ENCODE measurements at regions not wholly inside any gene's neighbourhood (a gene's known extent, or its start where the extent isn't known, plus 50 kb on each side); places are given as distances from the start of the nearest gene placed in this dataset.

GRCh38 chr6:108778421-108779186 lies 69.6 kb upstream of the ARMC2 start:
- DNase-seq (ENCODE audit: low read depth, low spot score) = no peak

DNA sequence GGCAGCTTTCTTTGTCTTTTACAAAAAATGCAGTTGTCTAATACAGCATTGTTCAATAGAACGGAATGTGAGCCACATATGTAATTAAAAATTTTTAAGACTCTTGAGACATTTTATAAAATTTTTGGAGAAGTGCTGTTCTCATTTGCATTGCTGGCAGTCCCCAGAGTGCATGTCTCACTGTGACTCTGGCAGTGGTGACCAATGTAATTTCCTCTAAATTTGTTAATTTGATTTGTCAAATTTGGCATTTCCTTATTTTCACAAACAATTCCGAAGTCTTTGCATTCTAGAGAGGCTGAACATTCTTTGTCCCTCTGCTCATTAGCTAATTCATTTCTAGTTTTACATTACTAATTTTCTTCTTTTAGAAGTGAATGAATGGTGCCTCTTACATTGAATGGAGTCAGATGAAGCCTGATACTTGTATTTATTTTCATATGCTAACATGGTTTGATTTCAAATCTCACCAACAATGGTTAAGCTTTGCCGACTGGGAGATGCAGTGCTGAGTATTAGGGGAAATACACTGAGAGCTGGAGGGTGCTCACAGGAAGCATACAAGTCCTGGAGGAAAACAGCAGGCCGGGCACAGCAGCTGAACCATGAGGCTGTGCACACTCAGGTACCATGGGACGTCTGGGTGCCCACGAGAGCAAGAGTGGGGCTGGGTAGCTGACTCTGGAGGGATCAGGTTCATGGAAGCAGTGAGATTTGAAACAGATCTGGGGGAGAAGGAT lies 68.5 kb upstream of the ARMC2 start:
- no peak for DNase-seq (ENCODE audit: low read depth, low spot score)

DNA sequence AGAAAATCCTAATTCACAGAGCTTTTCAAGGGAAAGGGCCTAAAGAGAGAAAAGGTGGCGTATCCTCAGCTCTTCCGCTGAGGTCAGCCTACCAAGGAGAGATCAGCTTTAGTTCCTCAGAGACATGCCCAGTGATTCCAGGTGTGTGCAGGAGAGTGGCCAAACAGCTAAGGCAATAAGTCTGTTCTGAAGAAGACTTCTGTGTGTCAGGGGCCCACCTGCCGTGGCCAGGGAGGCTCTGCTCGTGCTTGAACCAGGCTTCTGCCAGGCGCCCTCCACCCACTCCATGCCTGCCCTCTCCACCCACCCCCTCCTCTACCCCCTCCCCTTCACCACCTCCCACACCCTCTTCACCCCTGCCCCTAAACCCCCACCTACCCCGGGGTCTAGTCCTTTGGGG lies 67.4 kb upstream of the ARMC2 start:
- DNase-seq (ENCODE audit: low read depth, low spot score) = no peak

- no peak for DNase-seq (ENCODE audit: low read depth, low spot score)
These were observed 66.7 kb upstream of the ARMC2 start for GRCh38 chr6:108781419-108782100.

- DNase-seq (ENCODE audit: low read depth, low spot score) = peak; percentile 26
These were observed 65.8 kb upstream of the ARMC2 start for GRCh38 chr6:108782179-108783041.

DNA sequence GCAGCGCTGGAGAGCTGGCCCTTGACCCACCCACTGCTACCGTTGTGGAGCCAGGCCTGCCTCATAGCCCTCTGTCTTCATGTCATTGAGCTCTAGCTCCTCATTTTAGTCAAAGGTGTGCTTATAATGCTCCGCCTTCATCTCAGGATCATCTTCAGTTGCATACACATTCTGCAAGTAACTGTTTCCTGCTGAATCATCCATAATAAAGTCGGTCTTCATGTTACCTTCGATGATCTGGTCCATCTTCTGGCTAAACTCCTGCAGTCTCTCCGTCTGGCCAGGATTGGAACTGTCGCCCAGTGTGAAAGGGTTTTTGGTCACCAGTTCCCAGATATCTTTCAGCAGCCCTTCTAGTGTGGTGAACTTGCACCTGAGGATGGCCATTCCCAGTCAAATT lies 62.6 kb upstream of the ARMC2 start:
- no peak for DNase-seq (ENCODE audit: low read depth, low spot score)

DNA sequence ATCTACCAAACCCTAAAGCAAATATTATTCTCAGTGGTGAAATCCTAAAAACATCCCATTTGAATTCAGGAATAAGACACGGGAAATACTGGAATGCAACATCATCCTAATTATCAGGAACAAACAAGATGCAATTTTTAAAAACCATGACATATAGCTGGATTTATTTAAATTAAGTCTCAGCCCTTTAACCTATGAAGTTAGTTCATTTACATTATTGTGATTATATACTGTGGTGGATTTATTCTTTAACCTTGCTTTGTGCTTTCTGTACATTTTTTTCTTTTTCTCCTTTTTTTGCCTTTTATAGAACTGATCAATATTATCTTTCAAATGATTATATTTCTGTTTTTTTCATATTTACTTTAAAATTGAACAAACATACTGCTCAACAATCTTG lies 59.8 kb upstream of the ARMC2 start:
- DNase-seq (ENCODE audit: low read depth, low spot score) = no peak

DNA sequence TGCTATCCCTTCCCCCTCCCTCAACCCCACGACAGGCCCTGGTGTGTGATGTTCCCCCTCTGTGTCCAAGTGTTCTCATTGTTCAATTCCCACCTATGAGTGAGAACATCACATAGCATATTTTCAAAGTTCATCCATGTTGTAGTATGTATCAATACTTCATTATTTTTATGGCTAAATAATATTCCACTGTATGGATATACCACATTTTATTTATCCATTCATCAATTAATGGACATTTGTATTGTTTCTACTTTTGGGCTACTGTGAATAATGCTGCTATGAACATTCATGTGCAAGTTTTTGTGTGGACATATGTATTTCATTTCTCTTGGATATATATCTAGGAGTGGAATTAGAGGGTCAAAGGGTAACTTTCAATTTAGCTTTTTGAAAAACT lies 58.7 kb upstream of the ARMC2 start:
- DNase-seq (ENCODE audit: low read depth, low spot score) = no peak

GRCh38 chr6:108791700-108792099 lies 56.5 kb upstream of the ARMC2 start:
- DNase-seq (ENCODE audit: low read depth, low spot score) = no peak

DNA sequence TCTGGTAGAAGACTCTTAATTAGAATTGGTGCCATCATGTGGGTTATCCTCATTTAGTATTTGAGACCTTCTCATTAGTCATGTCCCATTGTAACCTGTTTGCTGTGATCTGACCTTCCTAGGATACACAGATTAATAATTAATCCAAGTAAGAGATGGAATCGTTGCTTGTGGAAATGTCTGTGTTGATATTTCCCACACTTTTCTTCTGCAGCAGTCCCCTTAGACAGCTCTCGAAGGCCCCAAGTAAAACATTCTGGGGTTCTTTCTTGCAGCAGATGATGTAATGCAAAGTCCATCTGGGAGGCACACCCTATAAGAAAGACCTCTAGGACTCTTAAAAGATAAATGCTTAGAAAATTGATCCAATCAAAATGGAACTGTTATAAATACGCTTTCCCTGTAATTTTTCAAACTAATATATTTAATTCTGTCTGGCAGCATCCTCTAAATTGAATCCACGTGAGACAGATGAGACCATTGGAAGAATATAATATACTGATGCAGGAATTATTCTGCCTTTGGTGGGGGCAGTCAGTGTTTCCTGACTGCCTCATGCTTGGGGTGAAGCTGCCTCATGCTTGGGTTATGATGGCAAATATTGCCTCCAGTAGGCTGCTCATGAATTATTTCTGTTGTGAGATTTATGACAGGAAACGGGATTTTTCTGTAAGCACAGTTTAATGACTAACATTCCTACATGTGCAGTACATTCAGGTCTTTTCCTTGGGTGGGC lies 54.5 kb upstream of the ARMC2 start:
- DNase-seq (ENCODE audit: low read depth, low spot score) = no peak

- no peak for DNase-seq (ENCODE audit: low read depth, low spot score)
These were observed 53.1 kb upstream of the ARMC2 start for GRCh38 chr6:108795122-108795521.

DNA sequence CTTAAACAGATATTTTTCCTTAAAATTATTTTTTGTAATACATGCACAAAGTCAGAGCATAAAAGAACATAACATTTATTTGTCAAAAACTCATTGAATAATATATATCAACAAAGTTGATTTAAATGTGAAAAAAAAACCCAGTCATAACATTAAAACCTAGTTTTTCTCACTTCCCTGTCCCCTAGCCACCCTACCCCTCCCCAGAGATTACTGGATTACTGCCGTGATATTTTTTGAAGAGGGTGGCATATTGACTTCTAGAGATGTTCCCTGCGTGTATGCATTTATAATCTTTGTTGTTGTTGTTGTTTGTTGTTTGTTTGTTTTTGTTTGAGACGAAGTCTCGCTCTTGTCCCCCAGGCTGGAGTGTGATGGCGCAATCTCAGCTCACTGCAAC lies 52.4 kb upstream of the ARMC2 start:
- no peak for DNase-seq (ENCODE audit: low read depth, low spot score)

GRCh38 chr6:108796875-108797274 lies 51.3 kb upstream of the ARMC2 start:
- no peak for DNase-seq (ENCODE audit: low read depth, low spot score)

DNA sequence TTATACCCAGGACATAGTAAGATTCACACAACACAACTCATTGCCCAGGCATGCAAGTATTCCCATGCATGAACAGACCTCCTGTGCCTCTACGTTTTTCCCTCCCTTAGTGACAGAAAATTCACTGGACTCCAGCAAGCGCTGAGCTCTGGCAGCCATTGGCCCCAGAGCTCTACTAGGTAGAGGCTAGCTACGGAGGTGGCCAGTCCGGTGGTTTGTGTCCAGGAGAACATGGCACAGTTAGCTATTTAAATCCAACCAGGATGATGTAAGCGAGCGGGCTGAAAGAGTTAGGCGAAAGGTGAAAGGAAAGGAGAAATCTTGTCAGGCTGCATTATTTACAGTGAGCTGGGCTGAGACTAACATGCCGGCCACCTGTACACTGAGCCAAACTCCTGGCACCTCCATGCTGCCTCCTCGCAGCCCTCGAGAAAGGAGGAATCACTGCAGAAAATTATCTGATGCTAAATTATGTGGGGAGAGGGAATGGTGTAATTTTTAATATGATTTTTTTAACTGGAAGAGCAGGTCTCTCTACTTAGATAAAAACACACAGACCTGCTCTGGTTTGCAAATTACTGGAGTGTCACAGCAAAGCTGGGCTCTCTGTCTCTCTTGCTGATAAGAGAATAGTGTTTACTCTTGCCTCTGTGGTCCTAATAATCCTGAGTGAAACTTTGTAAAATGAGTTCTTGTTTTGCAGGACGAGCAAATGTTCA lies 50.1 kb upstream of the ARMC2 start:
- DNase-seq (ENCODE audit: low read depth, low spot score) = no peak

All from brain pericyte (primary cell).